ENCODE measurements at regions not wholly inside any gene's neighbourhood (a gene's known extent, or its start where the extent isn't known, plus 50 kb on each side); places are given as distances from the start of the nearest gene placed in this dataset.

GRCh38 chr13:63311587-63311986 is 1895.9 kb upstream of the PCDH20 start:
- no peak overlapping the region for H3K4me3 ChIP-seq (ENCODE audit: low read depth, low read length)
- TF ChIP-seq CTCF (IDR thresholded peaks at IDR 0.05; ENCODE audit: borderline replicate concordance, insufficient read depth, low read depth, low read length): no peak

DNA sequence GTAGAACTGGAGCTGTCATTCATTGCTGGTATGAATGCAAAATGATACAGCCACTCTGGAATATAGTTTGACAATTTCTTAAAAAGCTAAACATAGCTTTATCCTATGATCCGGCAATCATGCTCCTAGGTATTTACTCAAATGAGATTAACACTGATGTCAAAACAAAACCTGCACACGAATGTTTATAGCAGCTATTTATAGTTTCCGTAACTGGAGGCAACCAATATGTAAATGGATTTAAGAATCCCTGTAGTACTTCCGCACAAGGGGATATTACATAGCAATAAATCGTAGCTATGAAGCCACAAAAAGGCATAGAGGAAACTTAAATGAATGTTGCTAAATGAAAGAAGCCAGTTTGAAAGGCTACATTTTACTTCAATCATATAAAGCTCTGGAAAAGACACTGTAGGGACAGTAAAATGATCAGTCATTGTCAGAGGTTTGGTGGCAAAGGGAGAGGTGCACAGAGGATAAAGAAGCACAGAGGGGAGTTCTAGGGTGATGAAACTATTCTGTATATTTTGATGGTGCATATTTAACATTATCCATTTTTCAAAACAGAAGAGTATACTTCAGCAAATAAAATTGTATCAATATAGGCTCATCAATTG is 1893.0 kb upstream of the PCDH20 start:
- no peak for TF ChIP-seq CTCF (IDR thresholded peaks at IDR 0.05; ENCODE audit: borderline replicate concordance, insufficient read depth, low read depth, low read length)
- H3K4me3 ChIP-seq (ENCODE audit: low read depth, low read length): no peak overlapping the region

GRCh38 chr13:63307228-63307627 is 1891.6 kb upstream of the PCDH20 start:
- H3K4me3 ChIP-seq (ENCODE audit: low read depth, low read length): no peak overlapping the region
- no peak for TF ChIP-seq CTCF (IDR thresholded peaks at IDR 0.05; ENCODE audit: borderline replicate concordance, insufficient read depth, low read depth, low read length)

- H3K4me3 ChIP-seq (ENCODE audit: low read depth, low read length): no peak overlapping the region
- no peak for TF ChIP-seq CTCF (IDR thresholded peaks at IDR 0.05; ENCODE audit: borderline replicate concordance, insufficient read depth, low read depth, low read length)
These were observed 1890.0 kb upstream of the PCDH20 start for GRCh38 chr13:63305641-63306133.

DNA sequence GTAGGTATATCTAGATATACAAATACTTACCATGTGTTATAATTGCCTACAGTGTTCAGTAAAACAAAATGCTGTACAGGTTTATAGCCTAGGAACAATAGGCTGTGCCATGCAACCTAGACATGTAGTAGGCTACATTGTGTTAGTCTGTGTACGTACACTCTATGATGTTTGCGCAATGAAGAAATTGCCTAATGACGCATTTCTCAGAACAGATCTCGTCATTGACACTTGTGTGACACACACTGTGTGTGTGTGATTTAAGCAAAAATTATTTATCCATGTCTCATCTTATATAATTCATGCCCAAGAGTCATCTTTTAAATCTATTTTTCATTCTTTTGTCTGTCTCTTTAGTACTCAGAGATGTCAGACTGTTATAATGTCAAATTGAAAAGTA is 1888.8 kb upstream of the PCDH20 start:
- no peak for TF ChIP-seq CTCF (IDR thresholded peaks at IDR 0.05; ENCODE audit: borderline replicate concordance, insufficient read depth, low read depth, low read length)
- no peak overlapping the region for H3K4me3 ChIP-seq (ENCODE audit: low read depth, low read length)

DNA sequence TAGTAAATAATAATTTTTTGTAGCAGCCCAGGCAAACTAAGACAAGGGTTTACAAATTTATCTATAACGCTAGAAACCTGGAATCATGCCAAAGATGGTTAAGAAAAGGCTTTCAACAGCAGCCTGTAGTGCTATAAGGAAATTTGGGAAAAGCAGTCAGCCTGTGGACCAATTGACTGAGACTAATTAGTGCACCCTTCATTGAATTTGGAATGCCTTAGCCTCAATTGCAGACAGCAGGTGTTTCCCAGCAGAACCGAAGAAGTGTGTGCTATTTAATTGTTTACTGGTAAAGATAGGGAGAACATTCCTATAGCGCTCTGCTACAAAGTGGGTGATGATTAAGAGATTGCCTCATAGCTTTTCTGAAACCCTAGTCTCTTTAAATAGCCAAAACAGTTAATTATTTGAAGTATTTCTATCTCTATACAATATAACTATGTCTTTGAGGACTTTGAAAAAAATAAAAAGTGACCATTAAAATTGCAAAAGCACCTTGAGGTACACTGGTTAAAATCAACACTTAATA is 1884.3 kb upstream of the PCDH20 start:
- no peak overlapping the region for H3K4me3 ChIP-seq (ENCODE audit: low read depth, low read length)
- TF ChIP-seq CTCF (IDR thresholded peaks at IDR 0.05; ENCODE audit: borderline replicate concordance, insufficient read depth, low read depth, low read length): no peak

DNA sequence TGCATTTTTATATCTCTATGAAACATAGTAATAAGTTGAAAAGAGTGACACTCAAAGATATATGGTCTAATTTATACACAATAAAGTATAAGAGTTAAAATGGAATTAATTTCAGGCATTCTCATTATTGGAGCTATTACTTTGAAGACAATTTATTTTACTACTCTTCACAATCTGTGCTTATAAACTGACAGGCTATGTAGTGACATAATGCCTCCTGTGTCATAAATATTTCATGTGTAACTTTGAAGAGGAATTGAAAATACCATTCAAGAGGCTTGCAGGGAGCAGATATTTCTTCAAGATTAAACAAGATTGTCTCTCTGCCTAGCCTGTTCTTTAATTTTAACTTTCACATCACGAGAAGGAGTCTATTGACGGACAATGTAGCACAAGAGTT is 1881.5 kb upstream of the PCDH20 start:
- no peak overlapping the region for H3K4me3 ChIP-seq (ENCODE audit: low read depth, low read length)
- no peak for TF ChIP-seq CTCF (IDR thresholded peaks at IDR 0.05; ENCODE audit: borderline replicate concordance, insufficient read depth, low read depth, low read length)
